ENCODE measurements at regions not wholly inside any gene's neighbourhood (a gene's known extent, or its start where the extent isn't known, plus 50 kb on each side); places are given as distances from the start of the nearest gene placed in this dataset.

DNA sequence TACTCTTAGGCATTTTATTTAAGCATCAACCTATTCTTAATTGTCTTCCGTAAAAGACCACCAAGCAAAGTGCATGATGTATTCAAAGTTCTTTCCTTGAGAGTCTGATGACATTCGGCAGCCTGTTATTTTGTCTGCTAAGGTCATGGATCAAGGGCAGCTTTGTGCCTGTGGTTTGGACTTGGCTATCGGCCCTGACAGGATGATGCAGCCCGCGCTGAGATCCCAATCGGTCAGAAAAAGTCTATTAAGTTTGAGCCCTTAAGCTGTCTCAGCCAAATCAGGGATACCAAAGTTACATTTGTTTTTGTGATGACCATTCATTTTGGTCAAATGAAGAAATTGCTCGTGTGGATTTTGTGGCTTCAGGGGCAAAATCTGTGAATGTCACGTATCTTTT, 718.9 kb upstream of the FANCL start:
- TF ChIP-seq, protein P1, sequence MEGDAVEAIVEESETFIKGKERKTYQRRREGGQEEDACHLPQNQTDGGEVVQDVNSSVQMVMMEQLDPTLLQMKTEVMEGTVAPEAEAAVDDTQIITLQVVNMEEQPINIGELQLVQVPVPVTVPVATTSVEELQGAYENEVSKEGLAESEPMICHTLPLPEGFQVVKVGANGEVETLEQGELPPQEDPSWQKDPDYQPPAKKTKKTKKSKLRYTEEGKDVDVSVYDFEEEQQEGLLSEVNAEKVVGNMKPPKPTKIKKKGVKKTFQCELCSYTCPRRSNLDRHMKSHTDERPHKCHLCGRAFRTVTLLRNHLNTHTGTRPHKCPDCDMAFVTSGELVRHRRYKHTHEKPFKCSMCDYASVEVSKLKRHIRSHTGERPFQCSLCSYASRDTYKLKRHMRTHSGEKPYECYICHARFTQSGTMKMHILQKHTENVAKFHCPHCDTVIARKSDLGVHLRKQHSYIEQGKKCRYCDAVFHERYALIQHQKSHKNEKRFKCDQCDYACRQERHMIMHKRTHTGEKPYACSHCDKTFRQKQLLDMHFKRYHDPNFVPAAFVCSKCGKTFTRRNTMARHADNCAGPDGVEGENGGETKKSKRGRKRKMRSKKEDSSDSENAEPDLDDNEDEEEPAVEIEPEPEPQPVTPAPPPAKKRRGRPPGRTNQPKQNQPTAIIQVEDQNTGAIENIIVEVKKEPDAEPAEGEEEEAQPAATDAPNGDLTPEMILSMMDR (IDR thresholded peaks at IDR 0.05; ENCODE audit: poor library complexity, severe bottlenecking), result no peak
- TF ChIP-seq, protein P2, sequence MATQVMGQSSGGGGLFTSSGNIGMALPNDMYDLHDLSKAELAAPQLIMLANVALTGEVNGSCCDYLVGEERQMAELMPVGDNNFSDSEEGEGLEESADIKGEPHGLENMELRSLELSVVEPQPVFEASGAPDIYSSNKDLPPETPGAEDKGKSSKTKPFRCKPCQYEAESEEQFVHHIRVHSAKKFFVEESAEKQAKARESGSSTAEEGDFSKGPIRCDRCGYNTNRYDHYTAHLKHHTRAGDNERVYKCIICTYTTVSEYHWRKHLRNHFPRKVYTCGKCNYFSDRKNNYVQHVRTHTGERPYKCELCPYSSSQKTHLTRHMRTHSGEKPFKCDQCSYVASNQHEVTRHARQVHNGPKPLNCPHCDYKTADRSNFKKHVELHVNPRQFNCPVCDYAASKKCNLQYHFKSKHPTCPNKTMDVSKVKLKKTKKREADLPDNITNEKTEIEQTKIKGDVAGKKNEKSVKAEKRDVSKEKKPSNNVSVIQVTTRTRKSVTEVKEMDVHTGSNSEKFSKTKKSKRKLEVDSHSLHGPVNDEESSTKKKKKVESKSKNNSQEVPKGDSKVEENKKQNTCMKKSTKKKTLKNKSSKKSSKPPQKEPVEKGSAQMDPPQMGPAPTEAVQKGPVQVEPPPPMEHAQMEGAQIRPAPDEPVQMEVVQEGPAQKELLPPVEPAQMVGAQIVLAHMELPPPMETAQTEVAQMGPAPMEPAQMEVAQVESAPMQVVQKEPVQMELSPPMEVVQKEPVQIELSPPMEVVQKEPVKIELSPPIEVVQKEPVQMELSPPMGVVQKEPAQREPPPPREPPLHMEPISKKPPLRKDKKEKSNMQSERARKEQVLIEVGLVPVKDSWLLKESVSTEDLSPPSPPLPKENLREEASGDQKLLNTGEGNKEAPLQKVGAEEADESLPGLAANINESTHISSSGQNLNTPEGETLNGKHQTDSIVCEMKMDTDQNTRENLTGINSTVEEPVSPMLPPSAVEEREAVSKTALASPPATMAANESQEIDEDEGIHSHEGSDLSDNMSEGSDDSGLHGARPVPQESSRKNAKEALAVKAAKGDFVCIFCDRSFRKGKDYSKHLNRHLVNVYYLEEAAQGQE (IDR thresholded peaks at IDR 0.05; ENCODE audit: borderline replicate concordance), result no peak
- TF ChIP-seq SMC3 (conservative IDR thresholded peaks at IDR 0.05; ENCODE audit: poor library complexity), result no peak
